GM18502 (cell line): ENCODE measurements at regions not wholly inside any gene's neighbourhood (a gene's known extent, or its start where the extent isn't known, plus 50 kb on each side); places are given as distances from the start of the nearest gene placed in this dataset.

ENCODE experiments used
- ATAC-seq: cut with Tn5 transposase; IDR thresholded peaks from one replicate; pipeline ENCODE4 v1.9.1; 2021; ENCODE audit warnings: mild to moderate bottlenecking; ENCODE audit not compliant: unreplicated experiment, poor library complexity

DNA sequence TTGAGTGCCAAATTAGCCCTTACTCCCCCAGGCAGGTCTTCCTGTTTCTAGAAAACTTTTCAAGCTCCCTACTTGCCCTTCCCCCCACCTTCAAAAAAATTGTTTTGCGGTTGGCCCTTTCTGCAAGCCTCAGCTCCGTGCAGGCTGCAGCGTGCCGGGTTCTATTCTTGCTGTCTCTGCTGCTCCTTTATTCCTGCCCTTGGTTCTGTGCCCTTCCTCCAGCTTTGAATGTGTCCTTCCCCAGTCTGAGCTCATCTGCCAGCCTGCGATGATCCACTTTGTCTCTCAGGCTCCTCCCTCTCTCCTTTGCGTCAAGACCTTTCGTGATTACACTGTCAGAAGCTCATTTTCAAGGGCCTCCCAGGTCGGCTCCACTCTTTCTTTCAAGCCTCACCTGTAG, 98.6 kb downstream of the IRF2BPL start:
- ATAC-seq: no peak

- ATAC-seq: no peak
These were observed 100.4 kb downstream of the IRF2BPL start for GRCh38 chr14:76927971-76928700.

DNA sequence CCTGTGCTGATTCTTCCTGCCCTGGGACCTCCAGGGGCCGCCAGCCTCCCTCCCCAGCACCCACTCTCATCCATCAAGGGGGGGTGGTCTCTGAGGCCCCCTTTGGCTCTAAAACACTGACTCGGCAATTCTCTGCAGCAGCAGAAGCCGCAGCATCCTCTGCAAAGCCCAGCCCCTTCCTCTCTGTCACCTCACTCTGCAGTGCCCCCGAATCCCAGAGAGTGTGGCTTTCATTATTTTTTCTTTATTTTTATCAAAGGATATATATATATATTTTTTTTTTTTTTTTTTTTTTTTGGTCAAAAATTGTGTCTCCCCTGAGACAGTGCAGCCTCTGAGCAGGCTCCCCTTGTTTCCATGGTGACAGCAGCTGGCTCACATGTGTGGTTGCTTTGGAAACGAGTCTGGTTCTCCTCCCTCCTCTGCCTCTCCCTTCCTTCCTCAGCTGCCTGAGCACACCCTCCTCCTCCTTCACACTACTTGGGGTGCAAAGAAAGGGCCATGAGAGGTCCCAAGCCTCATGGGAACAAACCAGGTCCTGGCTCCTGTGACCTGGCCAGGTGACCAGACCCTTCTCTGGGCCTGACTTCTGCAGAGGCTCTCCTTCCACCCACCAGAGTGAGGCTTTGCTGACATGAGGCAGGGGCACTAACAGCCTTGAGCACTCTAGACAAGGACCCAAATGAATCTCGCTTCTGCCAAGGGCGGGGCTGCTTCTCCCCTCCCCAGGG, 100.5 kb downstream of the LRRC74A start:
- ATAC-seq: peak; percentile 57

GRCh38 chr14:76925097-76925441, 98.9 kb downstream of the LRRC74A start:
- ATAC-seq: no peak

DNA sequence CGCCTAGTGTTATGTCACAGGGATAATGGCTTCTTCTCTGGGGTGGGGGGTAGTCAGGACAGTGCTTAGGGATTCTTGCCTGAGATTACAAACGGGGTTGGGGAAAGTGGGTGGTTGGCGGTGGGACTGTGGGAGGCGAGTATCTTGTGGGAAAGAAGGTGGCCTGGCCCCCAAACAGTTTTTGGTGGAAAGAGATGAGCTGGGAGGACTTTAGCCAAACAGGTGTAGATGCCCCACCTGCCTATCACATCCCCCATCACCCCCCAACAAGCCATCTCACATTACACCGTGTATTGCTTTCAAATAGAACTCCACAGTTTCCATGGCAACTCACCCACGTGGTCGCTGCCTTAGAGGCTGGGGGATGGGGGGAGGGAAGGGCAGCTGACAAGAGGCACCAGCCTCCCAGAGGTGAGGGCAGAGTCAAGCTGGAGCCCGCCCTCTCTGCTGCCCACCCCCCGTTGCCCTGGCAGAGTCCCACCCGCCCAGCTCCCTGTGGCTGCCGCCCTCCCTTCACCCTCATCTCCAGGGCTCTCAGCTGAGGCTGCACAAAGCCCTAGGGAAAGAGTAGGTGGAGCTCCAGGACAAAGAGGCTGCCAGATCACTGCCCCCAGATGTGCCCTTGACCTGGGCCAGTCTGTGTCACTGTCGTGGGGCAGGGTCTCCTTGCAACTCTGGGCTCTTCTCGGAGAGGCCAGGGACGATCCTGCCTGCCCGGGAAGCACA, 98.3 kb downstream of the LRRC74A start:
- no peak for ATAC-seq

DNA sequence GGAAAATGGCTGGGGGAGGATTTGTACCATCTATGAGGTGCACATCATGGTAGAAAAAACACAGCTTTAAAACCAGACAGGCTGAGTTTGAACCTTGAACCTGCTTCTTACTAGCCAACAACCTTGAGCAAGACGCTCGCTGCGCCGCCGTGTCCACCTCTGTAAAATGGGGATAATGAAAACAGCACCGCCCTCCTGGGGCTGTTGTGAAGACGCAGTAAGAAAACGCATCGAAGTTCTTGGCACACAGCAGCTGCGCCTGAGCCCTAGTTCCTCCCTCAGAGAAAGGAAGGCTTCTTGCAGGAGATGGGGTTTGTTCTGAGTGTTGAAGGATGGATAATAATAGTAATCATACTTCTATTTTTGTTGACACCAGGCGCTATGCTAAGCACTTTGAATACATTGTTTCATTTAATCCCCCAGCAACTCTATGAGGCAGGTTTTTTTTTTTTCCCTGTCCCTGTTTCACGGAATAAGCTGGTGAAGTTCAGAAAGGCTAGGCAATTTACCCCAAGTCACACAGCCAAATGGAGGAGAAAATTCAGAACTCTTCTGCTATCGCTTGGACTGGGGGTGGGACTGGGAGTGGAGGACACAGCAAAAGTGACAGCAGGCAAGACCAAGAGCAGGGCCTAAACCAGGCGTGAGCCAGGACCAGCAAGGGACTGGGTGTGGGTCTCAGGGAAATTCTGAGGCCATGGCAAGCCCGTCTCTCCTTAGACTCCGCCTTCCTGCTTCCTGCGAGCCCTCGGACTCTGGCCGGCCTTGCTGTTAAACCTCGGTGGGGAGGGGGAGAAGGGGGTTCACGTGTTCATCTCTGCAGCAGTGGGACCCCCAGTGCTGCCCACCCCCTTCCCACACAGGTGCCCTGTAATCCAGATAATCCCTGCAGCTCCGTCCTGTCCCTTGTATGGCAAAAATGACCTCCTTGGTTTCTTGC, 97.5 kb downstream of the LRRC74A start:
- ATAC-seq: no peak

DNA sequence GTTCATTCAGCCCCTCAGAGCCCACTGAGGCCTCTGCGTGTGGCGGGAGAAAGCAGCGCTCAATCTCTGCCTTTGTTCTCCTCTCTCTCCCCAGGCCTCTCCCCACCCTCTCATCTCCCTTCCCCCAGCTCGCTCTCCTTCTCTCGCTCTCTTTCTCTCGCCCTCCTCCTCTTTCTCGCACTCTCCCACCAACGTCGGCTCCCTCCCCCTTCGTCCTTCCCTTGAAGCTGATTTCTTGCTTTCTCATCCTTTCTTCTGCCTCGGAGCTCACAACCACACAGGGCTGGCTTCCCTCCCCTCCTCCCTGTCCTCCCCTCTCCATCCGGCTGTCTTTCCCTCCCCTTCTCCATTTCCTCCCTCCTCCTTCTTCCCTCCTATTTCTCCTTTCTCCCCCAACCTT, 96.4 kb downstream of the LRRC74A start:
- no peak for ATAC-seq

DNA sequence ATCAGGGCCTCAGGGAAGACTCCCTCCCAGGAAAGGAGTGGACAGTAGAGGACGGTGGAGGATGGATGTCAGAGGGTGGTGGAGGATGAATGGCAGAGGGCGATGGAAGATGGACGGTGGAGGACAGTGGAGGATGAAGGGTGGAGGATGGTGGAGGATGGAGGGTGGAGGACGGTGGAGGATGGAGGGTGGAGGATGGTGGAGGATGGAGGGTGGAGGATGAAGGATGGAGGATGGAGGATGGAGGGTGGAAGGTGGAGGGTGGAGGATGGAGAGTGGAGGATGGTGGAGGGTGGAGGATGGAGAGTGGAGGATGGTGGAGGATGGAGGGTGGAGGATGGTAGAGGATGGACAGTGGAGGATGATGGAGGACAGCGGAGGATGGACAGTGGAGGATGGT, 95.9 kb downstream of the LRRC74A start:
- ATAC-seq: no peak

DNA sequence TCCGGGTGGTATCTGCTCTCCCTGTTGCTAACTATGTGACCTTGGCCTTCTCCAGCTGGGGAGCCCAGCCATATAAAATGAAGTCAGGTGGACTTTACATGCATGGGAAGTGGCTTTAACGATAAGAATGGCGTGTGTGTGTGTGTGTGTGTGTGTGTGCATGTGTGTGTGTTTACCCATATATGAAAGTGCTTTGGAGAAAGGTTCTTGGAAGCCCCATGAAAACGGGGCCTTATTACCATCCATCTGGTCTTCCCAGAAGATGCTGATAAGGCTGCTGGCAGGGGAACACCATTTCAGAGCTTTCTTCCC, 94.8 kb downstream of the LRRC74A start:
- no peak for ATAC-seq

DNA sequence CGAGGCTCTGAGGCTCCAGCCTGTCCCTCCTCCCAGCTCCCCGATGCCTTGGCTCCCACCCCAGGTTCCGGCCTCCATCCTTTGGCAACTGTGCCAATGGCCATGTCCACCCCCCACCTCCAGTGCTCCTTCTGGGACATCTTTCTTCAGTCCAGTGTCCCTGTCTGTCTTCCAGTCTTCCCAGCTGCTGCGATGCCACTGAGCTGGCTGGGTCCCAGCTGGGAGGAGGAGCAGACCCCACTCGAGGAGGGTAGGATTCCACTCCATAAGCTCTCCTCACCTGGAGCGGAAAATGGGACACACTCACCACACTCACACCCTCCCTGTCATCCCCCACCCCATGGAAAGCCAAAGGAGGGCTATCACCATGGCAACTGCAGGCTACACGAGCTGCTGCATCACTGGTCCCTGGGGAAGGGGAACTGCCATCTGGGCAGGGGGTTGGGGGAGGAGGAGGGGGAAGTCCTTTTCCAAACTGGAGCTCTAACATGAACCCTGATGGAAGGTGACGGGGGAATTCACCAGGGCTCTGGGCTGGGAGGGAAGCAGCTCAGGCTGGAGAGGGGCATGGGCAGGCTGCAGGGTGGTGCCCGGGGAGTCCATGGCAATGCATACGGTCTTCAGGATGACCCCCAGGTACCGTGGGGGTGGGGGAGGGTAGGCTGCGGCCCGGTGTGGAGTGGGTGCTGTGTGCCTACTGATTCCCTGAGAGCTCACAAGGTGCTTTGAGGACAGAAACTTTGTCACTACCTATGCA, 94.3 kb downstream of the LRRC74A start:
- ATAC-seq: no peak

DNA sequence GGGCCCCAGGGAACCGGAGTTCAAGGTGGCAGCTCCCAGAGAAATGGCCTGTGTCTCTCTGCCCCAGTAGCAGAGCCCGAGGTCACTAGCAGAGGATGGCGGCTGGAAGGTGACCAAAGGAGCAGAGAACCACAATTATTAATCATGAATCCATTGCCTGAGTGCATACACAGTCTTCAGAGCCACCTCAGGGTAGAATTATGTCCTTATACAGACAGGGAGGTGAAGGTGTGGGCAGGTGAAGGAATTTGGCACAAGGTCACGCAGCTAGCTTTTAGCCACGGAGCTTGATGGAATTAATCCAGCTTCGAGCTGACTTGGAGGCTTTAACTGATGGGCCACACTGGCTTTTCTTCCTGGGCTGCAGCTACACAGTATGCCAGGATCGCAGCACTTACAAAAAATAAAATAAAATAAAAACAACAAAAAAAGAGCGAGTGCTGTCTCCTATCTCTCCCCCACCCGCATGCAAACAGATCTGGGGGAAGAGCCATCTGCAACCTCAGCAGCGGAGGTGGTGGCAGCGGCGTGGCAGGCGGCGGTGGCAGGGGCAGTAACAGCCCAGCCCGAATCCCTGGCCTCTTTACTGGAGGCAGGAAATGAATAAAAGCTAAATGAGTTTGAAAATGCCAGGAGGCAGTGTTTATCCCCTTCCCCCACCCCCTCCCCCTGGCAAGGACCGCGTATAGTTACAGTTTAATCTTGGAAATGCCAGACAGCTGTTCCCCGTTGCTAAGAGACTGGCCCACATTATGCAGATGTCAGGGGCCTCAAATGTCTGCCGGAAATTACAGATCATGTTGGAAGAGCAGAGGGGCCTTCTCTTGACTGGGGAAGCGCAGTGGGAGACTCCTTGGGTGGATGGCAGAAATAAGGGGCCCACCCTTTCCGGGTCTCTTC, 93.5 kb downstream of the LRRC74A start:
- ATAC-seq: no peak
